ENCODE measurements at regions not wholly inside any gene's neighbourhood (a gene's known extent, or its start where the extent isn't known, plus 50 kb on each side); places are given as distances from the start of the nearest gene placed in this dataset.

- no TSS peak for BruUV-seq (replicated peaks)
- H4K20me1 ChIP-seq (replicated peaks; ENCODE audit: control insufficient read depth, extremely low read depth, insufficient read depth, low read length): no peaks in the 10 kb centered on the region
- no peak for DNase-seq (ENCODE audit: low read depth, low spot score)
- no peak overlapping the region for H3K9ac ChIP-seq (replicated peaks; ENCODE audit: extremely low read depth, insufficient read depth, low read length)
- POLR2A ChIA-PET: no interaction called here
- intact Hi-C loops (cut with micrococcal nuclease) (no loop called here), dilution Hi-C loops (cut with MboI; ENCODE audit: extremely low pct_ligation_motif_present, low sequenced_read_pairs) (no loop called here)
- H3K79me2 ChIP-seq (ENCODE audit: control insufficient read depth, insufficient read depth, low read length): no peaks in the 10 kb centered on the region
- no peak overlapping the region for H3K27ac ChIP-seq (ENCODE audit: insufficient read depth, low read depth, low read length)
- no peak overlapping the region for H3K4me2 ChIP-seq (ENCODE audit: insufficient read depth, low read length)
- CTCF ChIA-PET: no interaction called here
- no peaks in the 10 kb centered on the region for H3K4me1 ChIP-seq (ENCODE audit: control insufficient read depth, extremely low read depth, insufficient read depth, low read length)
- TF ChIP-seq MYC (IDR thresholded peaks at IDR 0.05; ENCODE audit: low read depth, low read length) (no peak), EZH2 (IDR thresholded peaks at IDR 0.05; ENCODE audit: borderline replicate concordance, low read depth, low read length, severe bottlenecking) (no peak), CTCF (IDR thresholded peaks at IDR 0.05; ENCODE audit: extremely low read depth in 1 of 2, insufficient read depth in 1 of 2, low read depth in 1 of 2, low read length in 2 of 2) (no peak), FOS (IDR thresholded peaks at IDR 0.05; ENCODE audit: borderline replicate concordance, insufficient read depth, low read length) (no peak), JUN (IDR thresholded peaks at IDR 0.05; ENCODE audit: borderline replicate concordance, insufficient read depth, insufficient read length, low read depth) (no peak), GATA2 (IDR thresholded peaks at IDR 0.05; ENCODE audit: insufficient read depth, insufficient read length, low read depth, low read length) (no peak), POLR2A (IDR thresholded peaks at IDR 0.05; ENCODE audit: low read depth, low read length) (no peak), MAX (IDR thresholded peaks at IDR 0.05; ENCODE audit: insufficient read depth, insufficient read length) (no peak), POLR2AphosphoS5 (IDR thresholded peaks at IDR 0.05; ENCODE audit: insufficient read depth, low read depth, low read length) (no peak)
- no peaks in the 10 kb centered on the region for H3K36me3 ChIP-seq (ENCODE audit: control insufficient read depth in 2 of 2, extremely low read depth in 1 of 2, insufficient read depth in 2 of 2, low read length in 2 of 2)
- FAIRE-seq: no peak
- H3K9me3 ChIP-seq (replicated peaks; ENCODE audit: control insufficient read depth, insufficient read depth, low read length): no peaks in the 10 kb centered on the region
- peaks cover 0 to 2% of the 10 kb centered on the region in 2 experiments for H3K27me3 ChIP-seq (ENCODE audit: control insufficient read depth in 2 of 2, insufficient read depth in 2 of 2, low read length in 2 of 2)
- no peaks in the 10 kb centered on the region for H3K9me1 ChIP-seq (replicated peaks; ENCODE audit: control insufficient read depth, extremely low read depth, insufficient read depth, low read length)
- no peak overlapping the region for H3K4me3 ChIP-seq (replicated peaks in 1 of 3; ENCODE audit: insufficient read depth in 1 of 3, low read depth in 1 of 3, low read length in 3 of 3)
- H2AFZ ChIP-seq (ENCODE audit: low read depth, low read length): no peak overlapping the region
These were observed 76.2 kb upstream of the MYL10 start for GRCh38 chr7:101705331-101705730.
